ENCODE measurements at regions not wholly inside any gene's neighbourhood (a gene's known extent, or its start where the extent isn't known, plus 50 kb on each side); places are given as distances from the start of the nearest gene placed in this dataset.

GRCh38 chr13:31913459-31913858, 118.1 kb upstream of the FRY start:
- Histone ChIP-seq H3K4me3 (no peak overlapping the region), H3K9me2 (replicated peaks; ENCODE audit: insufficient read depth) (no peaks in the 10 kb centered on the region), H3K36me3 (replicated peaks; ENCODE audit: insufficient read depth, low read depth) (no peaks in the 10 kb centered on the region), H4K20me1 (ENCODE audit: insufficient read depth, poor library complexity, severe bottlenecking) (no peaks in the 10 kb centered on the region), H2AFZ (no peak overlapping the region), H3K79me2 (no peaks in the 10 kb centered on the region), H3K27ac (no peak overlapping the region), H3K27me3 (no peaks in the 10 kb centered on the region), H3K9me3 (ENCODE audit: low read depth) (no peaks in the 10 kb centered on the region), H3K4me1 (ENCODE audit: insufficient read depth) (no peaks in the 10 kb centered on the region), H3K4me2 (no peak overlapping the region)
- no peak for DNase-seq (ENCODE audit: low spot score)
- WGBS (ENCODE audit: low lambda C conversion rate, missing lambda C conversion rate) = 96% methylated on average over 2 of the region's 2 CpGs
- TF ChIP-seq EZH2 (IDR thresholded peaks at IDR 0.05; ENCODE audit: borderline replicate concordance) (no peak), EZH2phosphoT487 (IDR thresholded peaks at IDR 0.05; ENCODE audit: low read depth, severe bottlenecking, unreplicated experiment) (no peak)
- TF ChIP-seq, protein P1, sequence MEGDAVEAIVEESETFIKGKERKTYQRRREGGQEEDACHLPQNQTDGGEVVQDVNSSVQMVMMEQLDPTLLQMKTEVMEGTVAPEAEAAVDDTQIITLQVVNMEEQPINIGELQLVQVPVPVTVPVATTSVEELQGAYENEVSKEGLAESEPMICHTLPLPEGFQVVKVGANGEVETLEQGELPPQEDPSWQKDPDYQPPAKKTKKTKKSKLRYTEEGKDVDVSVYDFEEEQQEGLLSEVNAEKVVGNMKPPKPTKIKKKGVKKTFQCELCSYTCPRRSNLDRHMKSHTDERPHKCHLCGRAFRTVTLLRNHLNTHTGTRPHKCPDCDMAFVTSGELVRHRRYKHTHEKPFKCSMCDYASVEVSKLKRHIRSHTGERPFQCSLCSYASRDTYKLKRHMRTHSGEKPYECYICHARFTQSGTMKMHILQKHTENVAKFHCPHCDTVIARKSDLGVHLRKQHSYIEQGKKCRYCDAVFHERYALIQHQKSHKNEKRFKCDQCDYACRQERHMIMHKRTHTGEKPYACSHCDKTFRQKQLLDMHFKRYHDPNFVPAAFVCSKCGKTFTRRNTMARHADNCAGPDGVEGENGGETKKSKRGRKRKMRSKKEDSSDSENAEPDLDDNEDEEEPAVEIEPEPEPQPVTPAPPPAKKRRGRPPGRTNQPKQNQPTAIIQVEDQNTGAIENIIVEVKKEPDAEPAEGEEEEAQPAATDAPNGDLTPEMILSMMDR (IDR thresholded peaks at IDR 0.05; ENCODE audit: poor library complexity) = no peak

- WGBS (ENCODE audit: low lambda C conversion rate, missing lambda C conversion rate) = 87% methylated on average over 4 of the region's 4 CpGs
- no peak overlapping the region for H3K4me3 ChIP-seq
- no peak for DNase-seq (ENCODE audit: low spot score)
- no peaks in the 10 kb centered on the region for H3K27me3 ChIP-seq
- H3K36me3 ChIP-seq (replicated peaks; ENCODE audit: insufficient read depth, low read depth) = no peaks in the 10 kb centered on the region
- H3K9me2 ChIP-seq (replicated peaks; ENCODE audit: insufficient read depth) = no peaks in the 10 kb centered on the region
- H3K9me3 ChIP-seq (ENCODE audit: low read depth) = no peaks in the 10 kb centered on the region
- no peaks in the 10 kb centered on the region for H4K20me1 ChIP-seq (ENCODE audit: insufficient read depth, poor library complexity, severe bottlenecking)
- TF ChIP-seq EZH2phosphoT487 (IDR thresholded peaks at IDR 0.05; ENCODE audit: low read depth, severe bottlenecking, unreplicated experiment) (no peak), EZH2 (IDR thresholded peaks at IDR 0.05; ENCODE audit: borderline replicate concordance) (no peak)
- TF ChIP-seq, protein P1 (IDR thresholded peaks at IDR 0.05; ENCODE audit: poor library complexity) = no peak
- no peaks in the 10 kb centered on the region for H3K4me1 ChIP-seq (ENCODE audit: insufficient read depth)
- no peaks in the 10 kb centered on the region for H3K79me2 ChIP-seq
- no peak overlapping the region for H3K27ac ChIP-seq
- no peak overlapping the region for H2AFZ ChIP-seq
- H3K4me2 ChIP-seq = no peak overlapping the region
Observed at GRCh38 chr13:31914843-31915242, 116.7 kb upstream of the FRY start.

GRCh38 chr13:31918707-31919106, 112.9 kb upstream of the FRY start:
- Histone ChIP-seq H3K4me2 (no peak overlapping the region), H3K4me3 (no peak overlapping the region), H3K9me2 (replicated peaks; ENCODE audit: insufficient read depth) (no peaks in the 10 kb centered on the region), H3K9me3 (ENCODE audit: low read depth) (no peaks in the 10 kb centered on the region), H2AFZ (no peak overlapping the region), H3K4me1 (ENCODE audit: insufficient read depth) (no peaks in the 10 kb centered on the region), H3K27me3 (no peaks in the 10 kb centered on the region), H3K36me3 (replicated peaks; ENCODE audit: insufficient read depth, low read depth) (no peaks in the 10 kb centered on the region), H3K27ac (no peak overlapping the region), H4K20me1 (ENCODE audit: insufficient read depth, poor library complexity, severe bottlenecking) (no peaks in the 10 kb centered on the region), H3K79me2 (no peaks in the 10 kb centered on the region)
- DNase-seq (ENCODE audit: low spot score) = no peak
- TF ChIP-seq, protein P1 (IDR thresholded peaks at IDR 0.05; ENCODE audit: poor library complexity) = no peak
- TF ChIP-seq EZH2phosphoT487 (IDR thresholded peaks at IDR 0.05; ENCODE audit: low read depth, severe bottlenecking, unreplicated experiment) (no peak), EZH2 (IDR thresholded peaks at IDR 0.05; ENCODE audit: borderline replicate concordance) (no peak)
- 93% methylated on average over 2 of the region's 2 CpGs for WGBS (ENCODE audit: low lambda C conversion rate, missing lambda C conversion rate)

DNA sequence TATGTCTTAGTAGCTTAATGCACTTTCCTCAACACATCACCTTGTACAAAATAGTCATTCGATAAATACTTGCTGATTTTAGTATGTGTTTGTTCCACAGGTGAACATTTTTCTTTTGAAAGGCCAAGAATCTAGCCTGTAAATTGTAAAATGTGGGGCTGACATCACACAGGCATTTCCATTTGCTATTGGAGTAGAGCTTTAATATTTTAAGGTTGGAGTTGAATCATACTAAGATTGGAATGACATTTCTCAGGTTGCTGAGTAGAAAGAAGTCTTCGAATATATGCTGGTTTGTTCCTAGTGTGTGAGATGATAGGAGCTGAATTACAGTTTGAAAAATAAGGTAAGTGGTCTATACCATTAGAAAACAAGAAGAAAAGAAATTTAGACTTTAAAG, 112.3 kb upstream of the FRY start:
- Histone ChIP-seq H2AFZ (no peak overlapping the region), H3K27ac (no peak overlapping the region), H3K9me2 (replicated peaks; ENCODE audit: insufficient read depth) (no peaks in the 10 kb centered on the region), H3K79me2 (no peaks in the 10 kb centered on the region), H3K4me1 (ENCODE audit: insufficient read depth) (no peaks in the 10 kb centered on the region), H3K4me3 (no peak overlapping the region), H3K27me3 (no peaks in the 10 kb centered on the region), H3K9me3 (ENCODE audit: low read depth) (no peaks in the 10 kb centered on the region), H4K20me1 (ENCODE audit: insufficient read depth, poor library complexity, severe bottlenecking) (no peaks in the 10 kb centered on the region), H3K4me2 (no peak overlapping the region), H3K36me3 (replicated peaks; ENCODE audit: insufficient read depth, low read depth) (no peaks in the 10 kb centered on the region)
- TF ChIP-seq, protein P1 (IDR thresholded peaks at IDR 0.05; ENCODE audit: poor library complexity) = no peak
- no peak for TF ChIP-seq EZH2phosphoT487 (IDR thresholded peaks at IDR 0.05; ENCODE audit: low read depth, severe bottlenecking, unreplicated experiment)
- no peak for TF ChIP-seq EZH2 (IDR thresholded peaks at IDR 0.05; ENCODE audit: borderline replicate concordance)
- DNase-seq (ENCODE audit: low spot score) = no peak
- 94% methylated on average over 2 of the region's 2 CpGs for WGBS (ENCODE audit: low lambda C conversion rate, missing lambda C conversion rate)

Measured in hepatocyte (in vitro differentiated cells).